HUDEP-2 (cell line): ENCODE measurements at regions not wholly inside any gene's neighbourhood (a gene's known extent, or its start where the extent isn't known, plus 50 kb on each side); places are given as distances from the start of the nearest gene placed in this dataset.
"Not testable (repeated sequence)": the region's sequence is repeated elsewhere in the genome, so short reads cannot be mapped to it uniquely, and the experiment has no call there.

Source experiments
- DNase-seq, 76 experiments: peaks; one replicate each; lab custom pipeline; 2025; ENCODE audit not compliant: unreplicated experiment in 76 of 76; lab: John Stamatoyannopoulos, UW

DNA sequence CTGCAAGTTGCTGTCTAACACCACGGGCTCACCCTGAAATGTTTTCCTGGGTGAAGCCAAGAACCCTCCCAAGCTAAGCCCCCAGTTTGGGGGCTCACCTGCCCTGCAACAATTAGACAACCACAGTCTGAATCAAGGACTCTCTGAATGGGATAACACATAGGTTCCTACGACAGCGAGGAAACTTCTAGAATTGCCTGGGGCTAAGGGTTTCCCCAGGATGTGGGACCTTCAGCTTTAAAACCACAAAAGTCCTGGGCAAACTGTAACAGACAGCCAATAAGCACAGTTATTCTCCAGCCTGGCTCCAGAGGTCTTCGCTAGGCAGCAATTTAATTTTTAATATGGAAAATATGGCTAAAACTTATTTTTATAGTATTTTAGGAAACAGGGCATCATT, 162.6 kb downstream of the PRKX start:
- DNase-seq = no peak

DNA sequence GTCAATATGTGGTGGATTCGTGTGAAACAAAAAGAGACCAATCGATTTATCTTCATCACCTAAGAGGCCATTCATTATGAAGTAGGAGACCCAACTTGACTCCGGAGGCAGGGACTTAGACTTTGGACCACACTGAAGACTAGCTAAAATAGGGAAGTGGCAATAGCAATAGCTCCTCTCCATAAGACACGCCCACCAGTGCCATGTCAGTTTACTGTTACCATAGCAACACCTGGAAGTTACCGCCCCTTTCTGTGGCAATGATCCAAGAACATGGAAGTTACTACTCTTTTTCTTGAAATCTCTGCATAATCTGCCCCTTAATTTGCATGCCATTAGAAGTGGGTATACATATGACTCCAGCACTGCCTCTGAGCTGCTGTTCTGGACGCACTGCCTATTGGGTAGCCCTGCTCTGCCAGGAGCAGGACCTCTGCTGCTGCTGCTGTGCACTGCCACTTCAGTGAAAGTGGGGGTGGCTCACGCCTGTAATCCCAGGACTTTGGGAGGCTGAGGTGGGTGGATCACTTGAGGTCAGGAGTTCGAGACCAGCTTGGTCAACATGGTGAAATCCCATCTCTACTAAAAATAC, 163.2 kb downstream of the PRKX start:
- peak in 11 of 76 experiments; percentile 0 to 4 (median 1) for DNase-seq

DNA sequence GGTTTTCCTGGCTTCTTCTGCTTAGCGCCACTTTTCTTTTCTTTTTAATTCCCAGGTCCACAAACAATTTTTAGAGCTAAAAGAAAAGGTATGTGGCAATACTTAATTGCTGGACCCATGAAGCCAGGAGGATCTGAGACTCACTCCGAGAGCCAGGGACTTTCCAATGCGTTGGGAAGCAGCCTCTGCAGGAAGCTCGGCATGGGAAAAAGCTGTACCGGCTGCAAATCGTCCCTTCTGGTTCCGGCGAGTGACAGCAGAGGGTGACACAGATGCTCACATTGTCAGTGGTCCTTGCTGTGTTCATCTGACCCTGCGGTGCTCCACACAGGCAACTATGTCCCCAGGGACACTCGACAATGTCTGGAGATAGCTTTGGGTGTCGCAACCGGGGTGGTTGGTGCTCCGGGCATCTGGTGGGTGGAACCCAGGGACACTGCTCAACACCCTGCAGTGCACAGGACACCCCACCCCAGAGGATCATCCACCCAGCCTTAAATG, 164.0 kb downstream of the PRKX start:
- DNase-seq = no peak

DNA sequence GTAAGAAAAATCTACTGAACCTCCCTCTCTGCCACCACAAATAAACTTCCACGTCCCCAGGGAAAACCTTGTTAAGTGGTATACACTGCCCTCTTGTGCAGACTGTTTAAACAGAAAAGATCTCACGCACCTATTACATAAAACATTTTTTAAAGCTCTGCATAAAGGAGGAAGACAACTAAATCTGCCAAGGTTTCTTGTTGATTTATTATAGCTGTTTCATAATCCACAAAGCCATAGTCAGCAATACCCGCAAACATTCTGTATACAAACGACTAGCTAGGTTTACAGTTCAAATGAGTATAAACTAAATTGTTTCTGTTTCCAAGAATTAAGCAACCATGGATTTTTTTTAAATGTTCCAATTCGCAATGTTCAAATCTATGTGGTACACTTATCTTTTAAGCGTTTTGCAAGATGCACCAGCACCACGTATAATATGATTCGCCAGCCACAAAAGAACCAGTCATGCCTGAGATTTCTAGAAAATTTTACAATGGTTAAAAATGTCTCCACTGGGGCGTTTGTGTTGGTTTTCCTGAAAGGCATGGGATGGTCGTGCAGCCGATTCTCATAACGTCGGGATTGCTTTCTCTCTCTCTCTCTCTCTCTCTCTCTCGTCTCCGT, 164.6 kb downstream of the PRKX start:
- peak in 2 of 76 experiments; percentile 0 for DNase-seq

DNA sequence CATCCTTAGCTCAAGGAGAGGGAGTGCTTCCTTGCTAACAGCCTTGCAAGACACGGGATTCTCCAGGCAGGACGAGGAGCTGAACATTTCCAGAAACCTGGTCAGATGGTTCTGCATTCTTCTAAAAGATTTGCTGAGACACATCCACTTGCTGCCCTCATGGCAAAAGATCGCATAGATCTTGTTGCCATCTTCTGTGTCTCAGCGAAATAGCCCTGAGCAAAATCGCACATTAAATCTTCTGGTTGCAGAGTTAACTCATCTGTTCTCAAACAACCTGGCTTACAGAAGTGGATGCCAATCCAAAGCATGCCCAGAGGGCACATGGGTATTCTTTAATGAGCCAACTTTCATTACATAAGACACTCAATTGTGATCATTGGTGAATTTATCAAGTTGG, 167.5 kb downstream of the PRKX start:
- DNase-seq = no peak

DNA sequence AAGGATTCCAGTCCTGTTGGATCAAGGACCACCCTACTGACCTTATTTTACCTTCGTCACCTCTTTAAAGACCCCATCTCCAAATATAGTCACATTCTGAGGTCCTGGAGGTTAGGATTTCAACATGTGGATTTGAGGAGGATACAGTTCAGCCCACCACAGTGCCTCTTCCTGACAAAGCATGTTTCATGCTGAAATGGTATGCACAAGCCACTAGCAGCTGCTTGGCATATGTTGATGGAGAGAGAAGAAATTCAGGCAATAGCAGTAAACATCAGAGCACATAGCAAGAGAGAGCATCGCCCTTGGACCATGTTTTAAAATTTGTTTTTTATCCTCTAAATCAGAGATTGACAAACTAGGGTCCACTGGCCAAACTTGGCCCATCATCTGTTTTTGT, 172.1 kb downstream of the PRKX start:
- DNase-seq = no peak

DNA sequence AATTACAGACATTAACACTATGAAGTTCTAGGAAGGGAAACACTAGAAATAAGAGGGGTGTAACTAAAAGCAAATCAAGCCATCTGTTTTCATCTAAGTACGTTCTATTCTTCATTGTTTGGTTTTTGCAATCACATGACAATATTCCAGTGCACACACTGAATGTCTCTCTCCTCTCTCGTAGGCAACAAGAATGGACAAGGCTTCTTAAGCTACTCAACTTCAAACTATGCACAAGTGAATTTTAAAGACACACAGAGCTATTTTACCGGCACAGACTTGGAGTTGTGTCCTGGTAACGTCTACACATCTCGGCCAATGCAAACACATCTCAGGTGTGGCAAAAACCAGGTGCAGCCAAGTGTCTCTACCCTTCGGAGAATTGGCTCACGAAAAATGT, 173.3 kb downstream of the PRKX start:
- DNase-seq = no peak

DNA sequence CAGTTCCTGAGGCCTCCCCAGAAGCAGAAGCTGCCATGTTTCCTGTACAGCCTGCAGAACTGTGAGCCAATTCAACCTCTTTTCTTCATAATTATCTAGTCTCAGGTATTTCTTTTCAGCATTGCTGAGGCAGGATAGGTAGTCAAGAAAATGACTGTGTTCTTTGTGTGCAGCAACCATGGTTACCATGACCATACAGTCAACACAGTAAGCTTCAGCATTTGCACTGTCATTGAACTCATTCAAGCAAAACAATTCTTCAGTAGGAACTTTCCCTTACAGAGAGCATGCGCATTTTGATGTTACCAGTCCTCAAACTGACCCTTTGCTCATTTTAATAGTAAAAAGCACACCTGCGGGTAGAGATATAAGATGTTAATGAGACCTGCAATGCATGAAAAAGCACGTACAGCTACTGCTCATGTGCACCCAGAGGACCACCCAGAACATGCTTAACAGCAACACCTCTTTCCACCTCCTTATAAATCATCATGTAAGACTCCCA, 180.8 kb downstream of the PRKX start:
- DNase-seq = no peak

DNA sequence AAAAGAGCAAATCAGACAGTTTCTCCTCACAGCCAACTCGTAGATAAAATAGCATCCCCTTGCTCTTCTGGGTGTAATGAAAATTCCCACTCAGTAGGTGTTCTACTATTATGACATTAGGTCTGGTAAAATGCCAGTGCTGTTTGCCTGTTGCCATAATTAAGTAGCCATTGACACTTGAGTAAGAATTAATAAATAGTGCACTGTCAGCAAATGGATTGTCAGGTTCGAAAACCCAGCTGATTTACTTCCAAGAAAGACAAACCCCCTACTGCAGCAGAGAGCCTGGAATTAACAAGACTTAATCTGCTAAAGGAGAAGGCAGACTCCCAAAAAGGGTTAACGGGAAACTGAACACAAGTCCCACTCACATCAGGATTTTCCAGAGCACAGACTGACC, 182.0 kb downstream of the PRKX start:
- DNase-seq = not testable (repeated sequence)

DNA sequence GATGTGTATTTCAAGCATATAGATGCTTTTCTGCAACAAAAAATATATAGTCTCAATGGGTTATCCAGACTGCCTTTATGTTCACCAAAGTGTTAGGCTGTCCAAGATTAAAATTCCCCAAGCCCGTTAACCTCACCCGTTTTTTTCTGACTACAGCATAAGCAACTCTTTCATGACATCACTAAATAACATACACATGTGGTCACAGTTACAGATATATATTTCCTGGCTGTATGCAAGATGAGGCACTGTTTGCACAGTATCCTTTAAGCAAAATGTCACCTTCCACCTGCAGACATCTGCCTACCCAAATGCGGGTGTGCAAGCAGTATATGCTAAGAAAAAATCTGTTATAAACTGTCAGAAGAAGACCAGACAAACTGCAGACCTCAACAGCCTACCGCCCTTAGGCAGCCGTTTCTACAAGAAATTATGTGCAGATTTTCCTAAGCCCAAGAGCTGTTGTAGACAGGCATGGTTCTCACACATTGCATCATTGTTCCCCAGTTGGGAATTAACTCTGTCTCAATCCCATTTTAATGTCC, 183.1 kb upstream of the MXRA5 start:
- no peak for DNase-seq

DNA sequence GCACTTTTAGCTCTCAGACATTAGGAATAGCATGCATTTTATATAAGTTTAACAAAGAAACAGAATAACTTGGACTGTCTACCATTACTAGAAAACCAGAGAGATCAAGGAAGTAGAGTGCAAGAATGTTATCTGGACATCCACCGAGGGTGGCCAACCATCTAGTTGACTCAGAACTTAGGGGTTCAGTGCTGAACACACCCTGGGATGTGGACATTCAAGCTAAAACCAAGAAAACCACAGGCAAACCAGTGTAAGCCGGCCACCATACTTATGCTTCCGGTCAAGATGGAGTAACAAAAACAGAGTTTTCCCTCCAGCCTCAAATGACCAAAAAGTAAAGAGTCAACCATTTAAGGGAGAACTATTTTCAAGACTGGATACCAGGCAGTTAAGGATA, 181.4 kb upstream of the MXRA5 start:
- no peak for DNase-seq

DNA sequence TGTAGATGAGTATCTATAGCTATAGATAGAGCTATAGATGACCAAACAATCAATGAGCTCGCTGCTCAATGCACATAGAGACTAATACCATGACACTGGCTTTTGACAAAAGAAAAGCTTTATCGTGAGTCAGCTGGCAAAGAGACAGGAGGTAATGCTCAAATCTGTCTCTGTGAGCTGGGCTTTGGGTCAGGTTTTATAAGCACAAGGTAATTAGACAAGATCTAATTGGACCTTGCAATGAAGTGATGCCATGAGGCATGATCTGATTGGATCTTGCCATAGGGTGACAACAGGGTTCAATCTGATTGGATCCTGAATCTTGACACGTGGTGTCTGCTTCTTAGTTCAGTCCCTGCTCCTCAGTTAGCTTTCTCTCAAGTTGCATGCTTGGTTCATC, 180.7 kb upstream of the MXRA5 start:
- DNase-seq = no peak

DNA sequence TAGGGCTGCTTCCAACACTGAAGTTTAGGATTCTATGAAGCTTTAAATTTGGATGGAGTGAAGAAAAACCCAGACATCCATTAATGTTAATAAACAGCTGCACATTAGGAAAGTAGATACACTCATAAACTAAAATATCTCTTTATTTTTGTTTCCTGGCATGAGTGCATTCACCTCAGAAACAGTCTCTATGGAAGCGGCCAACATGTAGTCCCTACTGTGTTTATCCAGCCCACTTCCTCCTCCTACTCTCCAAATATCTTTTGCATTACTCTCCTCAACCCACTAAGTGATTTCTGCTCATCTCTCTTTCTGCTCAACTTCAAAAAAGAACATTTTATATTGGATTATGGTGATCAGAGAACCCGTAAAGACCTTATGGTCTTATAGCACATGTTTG, 180.3 kb upstream of the MXRA5 start:
- DNase-seq = no peak

DNA sequence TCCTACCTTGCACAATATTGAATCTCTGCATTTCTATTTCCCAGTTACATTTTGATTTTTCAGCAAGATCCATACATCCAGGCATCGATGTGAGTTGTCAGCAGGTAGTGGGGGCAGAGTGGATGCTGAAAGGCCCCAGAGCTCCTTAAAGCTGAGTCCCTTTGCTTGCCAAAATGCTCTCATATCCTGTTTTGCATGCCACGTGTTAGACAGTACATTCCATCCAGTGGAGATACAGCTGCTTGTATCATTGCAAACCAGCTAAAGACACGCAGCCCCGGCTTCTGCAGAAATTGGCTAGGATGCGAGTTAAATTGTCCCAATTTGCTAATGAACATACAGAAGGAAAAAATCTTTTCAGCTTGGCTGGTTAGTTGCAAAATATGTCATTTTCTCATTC, 179.6 kb upstream of the MXRA5 start:
- no peak for DNase-seq

DNA sequence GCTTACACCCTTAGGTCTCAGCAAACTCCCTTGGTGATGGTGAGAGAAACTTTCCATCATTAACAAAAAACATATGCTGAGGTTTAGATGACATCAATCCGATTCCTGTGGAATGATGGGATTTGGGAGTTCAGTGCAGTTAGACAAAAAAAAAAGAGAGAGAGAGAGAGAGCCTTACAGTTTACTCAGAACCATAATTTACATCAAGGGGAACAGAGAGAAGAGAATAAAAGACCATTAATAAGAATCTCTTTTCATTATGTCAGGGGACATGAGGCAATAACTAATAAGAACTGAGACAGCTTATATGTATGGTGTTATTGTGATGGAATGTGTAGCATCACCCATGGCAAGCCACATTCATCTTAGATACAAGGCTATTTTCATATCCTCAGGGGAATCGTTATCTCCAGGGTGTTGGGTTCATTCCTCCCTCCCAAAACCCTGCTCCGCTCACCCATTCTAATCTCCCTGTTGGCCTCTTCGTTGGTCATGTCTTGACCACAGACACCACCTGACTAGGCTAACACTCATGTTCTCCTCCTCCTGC, 175.7 kb upstream of the MXRA5 start:
- no peak for DNase-seq

DNA sequence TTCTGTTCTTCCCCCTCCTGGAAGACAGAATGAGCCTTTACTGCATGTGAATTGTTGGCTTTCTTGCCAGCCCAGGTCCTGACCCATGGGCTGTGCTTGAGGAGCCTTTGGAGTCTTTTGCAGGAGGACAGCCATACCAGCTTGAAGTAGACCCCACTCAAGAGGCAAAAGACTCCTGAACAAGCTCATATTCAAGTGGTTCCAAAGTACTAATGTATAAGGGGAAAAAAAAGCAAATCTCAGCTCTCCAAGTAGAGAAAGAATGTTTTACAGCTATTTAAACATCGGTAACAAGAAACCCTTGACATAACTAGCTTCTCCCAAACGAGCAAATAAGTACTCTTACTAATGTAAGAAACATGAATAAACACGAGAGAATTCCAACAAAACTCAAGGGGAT, 174.9 kb upstream of the MXRA5 start:
- peak in 1 of 76 experiments; percentile 0 for DNase-seq

DNA sequence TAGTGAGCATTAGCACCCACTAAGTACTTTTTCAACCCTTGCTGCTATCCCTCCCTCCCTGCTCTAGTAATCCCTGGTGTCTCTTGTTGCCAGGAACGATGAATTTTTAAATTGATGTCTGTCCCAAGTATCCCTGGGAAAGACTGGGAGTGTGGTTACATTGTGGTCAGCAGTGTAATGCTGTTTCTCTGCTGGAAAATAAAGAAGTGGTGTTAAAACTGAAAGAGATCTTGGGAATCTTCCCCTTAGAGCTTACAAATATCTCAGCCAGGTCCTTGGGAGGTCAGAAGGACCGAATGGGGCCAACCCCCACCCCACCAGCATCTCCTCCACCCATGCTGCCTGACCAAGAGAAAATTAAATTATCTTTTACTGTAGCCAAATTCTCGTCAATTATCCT, 174.5 kb upstream of the MXRA5 start:
- no peak for DNase-seq

DNA sequence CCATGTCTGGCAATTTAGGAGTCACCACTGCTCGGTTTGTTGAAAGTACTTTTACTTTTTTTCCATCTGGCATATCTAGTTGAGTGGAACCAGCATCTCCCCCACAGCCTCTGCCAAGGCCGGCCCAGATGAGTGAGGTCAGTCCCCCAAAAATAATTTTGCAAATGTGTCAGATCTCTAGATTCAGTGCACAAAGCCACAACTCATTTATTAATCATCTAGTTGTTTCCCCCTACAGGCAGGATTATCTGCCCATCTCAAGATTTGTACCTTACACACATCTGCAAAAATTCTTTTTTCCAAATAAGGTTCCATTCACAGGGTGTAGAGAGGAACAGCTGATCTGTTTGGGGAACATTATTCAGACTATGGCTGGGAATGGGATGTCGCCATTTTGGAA, 174.0 kb upstream of the MXRA5 start:
- no peak for DNase-seq

DNA sequence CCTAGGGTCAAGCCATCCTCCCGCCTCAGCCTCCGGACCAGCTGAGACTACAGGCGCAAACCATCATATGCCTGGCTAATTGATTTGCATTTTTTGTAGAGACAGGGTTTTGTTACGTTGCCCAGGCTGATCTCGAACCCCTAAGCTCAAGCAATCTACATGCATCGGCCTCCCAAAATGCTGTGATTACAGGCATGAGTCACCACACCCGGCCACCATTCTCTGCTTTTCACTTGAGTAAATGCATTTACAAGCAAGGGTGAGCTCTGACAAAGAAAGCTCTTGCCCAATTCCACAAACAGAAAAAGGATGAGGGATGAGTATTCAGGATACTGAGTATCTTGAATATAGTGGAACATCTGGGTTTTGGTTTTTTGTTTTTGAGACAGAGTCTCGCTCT, 172.9 kb upstream of the MXRA5 start:
- DNase-seq = not testable (repeated sequence)

DNA sequence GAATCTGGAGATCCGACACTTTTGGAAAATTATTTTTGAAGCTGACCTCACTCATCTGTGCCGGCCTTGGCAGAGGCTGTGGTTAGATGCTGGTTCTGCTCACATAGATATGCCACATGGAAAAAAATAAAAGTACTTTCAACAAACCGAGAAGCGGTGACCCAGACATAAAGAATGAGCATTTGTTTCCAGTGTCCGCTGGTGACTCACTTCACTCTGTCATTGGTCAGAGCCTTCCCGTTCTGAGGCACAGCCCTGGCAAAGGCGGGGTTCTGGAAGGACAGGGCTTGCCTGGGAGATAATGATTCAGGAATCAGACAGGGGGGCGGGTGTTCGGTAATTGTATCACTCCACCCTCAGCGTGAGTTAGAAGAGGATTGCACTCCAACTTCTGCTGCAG, 172.4 kb upstream of the MXRA5 start:
- DNase-seq = no peak

DNA sequence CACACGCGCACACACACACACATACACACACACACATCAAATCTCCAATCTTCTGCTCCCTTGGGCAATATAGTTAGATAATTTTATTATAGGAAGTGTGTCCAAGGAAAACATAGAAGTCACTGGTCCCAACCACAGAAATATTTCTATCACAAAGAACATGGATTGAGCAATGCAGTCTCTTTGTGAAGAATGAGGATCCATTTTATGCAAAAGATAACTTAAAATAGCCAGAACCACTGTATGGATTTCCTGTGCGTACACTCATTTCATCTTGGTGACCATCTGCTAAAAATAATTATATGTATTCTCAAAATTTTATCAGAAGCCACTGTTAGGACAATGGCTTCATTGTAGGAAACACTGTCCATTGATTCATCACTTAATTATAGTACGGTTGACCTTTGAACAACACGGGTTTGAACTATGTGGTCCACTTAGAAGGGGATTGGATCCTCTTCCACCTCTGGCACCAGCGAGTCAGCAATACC, 169.6 kb upstream of the MXRA5 start:
- no peak for DNase-seq

DNA sequence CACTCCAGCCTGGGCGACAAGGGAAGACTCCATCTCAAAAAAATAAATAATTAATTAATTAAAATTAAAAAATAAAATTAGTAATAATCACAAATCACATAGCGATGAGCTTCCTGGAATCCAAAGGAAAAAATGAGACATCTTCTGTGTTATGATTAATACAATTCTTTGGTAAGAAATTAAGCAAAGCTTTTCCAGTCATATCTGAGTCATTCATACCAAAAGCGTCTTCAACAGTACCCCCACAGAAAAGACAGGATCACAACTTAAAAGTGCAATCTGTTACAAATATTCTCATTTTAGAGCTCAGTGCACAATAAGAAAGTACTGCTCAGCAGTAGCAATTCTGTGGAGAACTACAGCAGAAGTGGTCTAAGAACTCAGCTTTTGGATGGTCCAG, 168.5 kb upstream of the MXRA5 start:
- DNase-seq = no peak
